Panc1 (cell line): ENCODE measurements at regions not wholly inside any gene's neighbourhood (a gene's known extent, or its start where the extent isn't known, plus 50 kb on each side); places are given as distances from the start of the nearest gene placed in this dataset.

Experiments used
- ATAC-seq: fragments of 200-7000 bp; cut with Tn5 transposase; 2 replicates; pipeline ENCODE4 v1.9.1; 2020; ENCODE audit warnings: mild to moderate bottlenecking, moderate library complexity
- BruUV-seq: library from RNA; stranded (reverse); fragments of 400-500 nt; replicated peaks from 2 replicates; lab custom pipeline; 2021; lab: Mats Ljungman, UMichigan
- CTCF ChIA-PET: fragments of 300-600 bp; sonication (Branson Sonifier 250); formaldehyde crosslinking; loops from one replicate; lab custom pipeline; 2022; ENCODE audit warnings: antibody characterized with exemption; lab: Charles Lee
- POLR2A ChIA-PET: fragments of 300-600 bp; sonication (Branson Sonifier 250); formaldehyde crosslinking; loops from one replicate; lab custom pipeline; 2022; ENCODE audit warnings: antibody characterized with exemption; lab: Charles Lee
- DNase-seq: peaks from one replicate; pipeline ENCODE4 v3.0.0-alpha.2; 2010; ENCODE audit warnings: low read depth, low spot score
- H3K27ac ChIP-seq: 2 replicates; pipeline ENCODE4 v1.5.1; 2011; ENCODE audit warnings: mild to moderate bottlenecking, low read length, inconsistent platforms
- H3K27me3 ChIP-seq: fragments of 200-500 bp; sonication (Bioruptor generic); 2 replicates; pipeline ENCODE4 v1.6.0; 2014; ENCODE audit warnings: low read length, inconsistent platforms; ENCODE audit not compliant: control insufficient read depth, insufficient read depth
- H3K36me3 ChIP-seq: fragments of 200-500 bp; sonication (Bioruptor generic); 2 replicates; pipeline ENCODE4 v1.5.1; 2014; ENCODE audit warnings: inconsistent platforms, mild to moderate bottlenecking, low read length, moderate library complexity; ENCODE audit not compliant: control insufficient read depth, insufficient read depth
- H3K4me1 ChIP-seq: 2 replicates; pipeline ENCODE4 v1.5.1; 2011; ENCODE audit warnings: inconsistent platforms, mild to moderate bottlenecking, low read length, moderate library complexity; ENCODE audit not compliant: control insufficient read depth, insufficient read depth
- H3K4me3 ChIP-seq, 2 experiments: 2 replicates each; pipeline ENCODE4 v1.5.1; 2011 to 2012; ENCODE audit warnings: low read depth in 2 of 2, low read length in 2 of 2, mild to moderate bottlenecking in 2 of 2, inconsistent platforms in 1 of 2, moderate library complexity in 1 of 2
- H3K9me3 ChIP-seq: fragments of 200-500 bp; sonication (Bioruptor generic); 2 replicates; pipeline ENCODE4 v1.5.1; 2014; ENCODE audit warnings: low read depth, mild to moderate bottlenecking, inconsistent platforms, low read length, moderate library complexity; ENCODE audit not compliant: control insufficient read depth, insufficient read depth
- CTCF ChIP-seq: fragments of 450-650 bp; IDR thresholded peaks from 2 replicates; pipeline ENCODE4 v1.5.1; 2017; ENCODE audit warnings: mild to moderate bottlenecking
- POLR2AphosphoS5 ChIP-seq: IDR thresholded peaks from 2 replicates; pipeline ENCODE4 v1.6.1; 2012; ENCODE audit warnings: mild to moderate bottlenecking, low read depth, low read length, moderate library complexity
- REST ChIP-seq, 2 experiments: IDR thresholded peaks; 2 replicates each; pipeline ENCODE4 v1.6.1; 2011 to 2012; ENCODE audit warnings: low read depth in 2 of 2, control low read depth in 1 of 2, low read length in 1 of 2, mild to moderate bottlenecking in 1 of 2, moderate library complexity in 1 of 2; ENCODE audit not compliant: insufficient read depth in 1 of 2
- SIN3A ChIP-seq: IDR thresholded peaks from 2 replicates; pipeline ENCODE4 v1.6.1; 2012; ENCODE audit warnings: low read depth, mild to moderate bottlenecking, low read length, moderate library complexity, borderline replicate concordance; ENCODE audit not compliant: insufficient read depth
- TCF7L2 ChIP-seq: IDR thresholded peaks from 2 replicates; pipeline ENCODE4 v1.6.1; 2011; ENCODE audit warnings: mild to moderate bottlenecking, low read depth, low read length, inconsistent platforms
- in situ Hi-C: cut with HindIII; loops from 2 replicates; pipeline ENCODE4 v1.10.0; 2016; ENCODE audit warnings: low sequenced_read_pairs, low pct_unique_long_range_greater_than_20kb
- intact Hi-C: fragments of 100-400 bp; cut with micrococcal nuclease; formaldehyde crosslinking; loops from one replicate; pipeline ENCODE4 v1.10.0; 2022; ENCODE audit not compliant: unreplicated experiment

GRCh38 chr9:107943901-107944300, 454.3 kb upstream of the KLF4 start:
- BruUV-seq = no TSS peak
- H3K36me3 ChIP-seq = no peaks in the 10 kb centered on the region
- ChIA-PET CTCF (interaction anchor here (0.7 kb wide), 1 partner anchor 22 kb away, joined by 5 read pairs; no protein-coding TSS in a partner anchor), POLR2A (no interaction called here)
- intact Hi-C loops = no loop called here
- in situ Hi-C loops = no loop called here
- no peak for DNase-seq
- no peak overlapping the region for H3K27ac ChIP-seq
- H3K4me3 ChIP-seq = no peak overlapping the region
- no peaks in the 10 kb centered on the region for H3K27me3 ChIP-seq
- H3K4me1 ChIP-seq = no peaks in the 10 kb centered on the region
- no peaks in the 10 kb centered on the region for H3K9me3 ChIP-seq
- TF ChIP-seq SIN3A = no peak
- no peak for TF ChIP-seq REST (IDR thresholded peaks at IDR 0.05; ENCODE audit: insufficient read depth in 1 of 2, low read depth in 2 of 2, low read length in 1 of 2)
- no peak for TF ChIP-seq POLR2AphosphoS5
- no peak for TF ChIP-seq CTCF
- no peak for TF ChIP-seq TCF7L2
- ATAC-seq = no peak

GRCh38 chr9:107942856-107943255, 453.3 kb upstream of the KLF4 start:
- no peak overlapping the region for H3K4me3 ChIP-seq
- DNase-seq (no peak), ATAC-seq (no peak)
- no peaks in the 10 kb centered on the region for H3K4me1 ChIP-seq
- H3K36me3 ChIP-seq = no peaks in the 10 kb centered on the region
- in situ Hi-C loops (no loop called here), intact Hi-C loops (no loop called here)
- H3K9me3 ChIP-seq = no peaks in the 10 kb centered on the region
- CTCF ChIA-PET = no interaction called here
- POLR2A ChIA-PET = no interaction called here
- H3K27me3 ChIP-seq = no peaks in the 10 kb centered on the region
- no peak for TF ChIP-seq SIN3A
- no peak for TF ChIP-seq REST (IDR thresholded peaks at IDR 0.05; ENCODE audit: insufficient read depth in 1 of 2, low read depth in 2 of 2, low read length in 1 of 2)
- TF ChIP-seq POLR2AphosphoS5 = no peak
- no peak for TF ChIP-seq TCF7L2
- no peak for TF ChIP-seq CTCF
- BruUV-seq = no TSS peak
- no peak overlapping the region for H3K27ac ChIP-seq
